EH (cell line): ENCODE measurements at regions not wholly inside any gene's neighbourhood (a gene's known extent, or its start where the extent isn't known, plus 50 kb on each side); places are given as distances from the start of the nearest gene placed in this dataset.
A peak's percentile ranks its signal among the peaks of the same experiment; 100 is the strongest.

Experiments
- DNase-seq: peaks from one replicate; pipeline ENCODE4 v3.0.0-alpha.2; 2015; ENCODE audit warnings: low read depth

GRCh38 chr3:161800985-161801559 is 304.5 kb downstream of the OTOL1 start:
- no peak for DNase-seq

- DNase-seq = no peak
Observed at GRCh38 chr3:161818106-161818505, 321.5 kb downstream of the OTOL1 start.

DNA sequence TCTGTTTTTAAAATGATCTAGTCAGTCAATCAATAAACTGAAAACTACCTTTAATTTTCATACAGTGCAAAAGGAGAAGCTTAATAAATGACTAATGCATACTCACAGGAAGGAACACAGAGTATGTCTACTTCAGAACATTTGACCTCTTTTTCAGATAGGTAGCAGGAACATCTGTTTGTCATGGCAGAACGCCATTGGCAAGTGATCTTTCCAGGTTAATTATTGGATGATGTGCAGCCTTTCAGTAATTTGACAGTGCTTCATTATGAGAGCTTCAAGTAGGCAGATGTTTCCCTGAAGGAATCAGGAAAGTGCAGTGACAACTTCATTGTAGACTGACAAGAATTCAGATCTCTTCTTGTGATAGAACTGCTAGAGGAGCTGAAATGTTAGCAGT is 325.0 kb downstream of the OTOL1 start:
- DNase-seq = no peak

GRCh38 chr3:161822291-161822690 is 325.7 kb downstream of the OTOL1 start:
- DNase-seq = no peak

GRCh38 chr3:161823910-161824309 is 327.3 kb downstream of the OTOL1 start:
- no peak for DNase-seq

GRCh38 chr3:161838021-161838420 is 341.4 kb downstream of the OTOL1 start:
- DNase-seq = no peak

DNA sequence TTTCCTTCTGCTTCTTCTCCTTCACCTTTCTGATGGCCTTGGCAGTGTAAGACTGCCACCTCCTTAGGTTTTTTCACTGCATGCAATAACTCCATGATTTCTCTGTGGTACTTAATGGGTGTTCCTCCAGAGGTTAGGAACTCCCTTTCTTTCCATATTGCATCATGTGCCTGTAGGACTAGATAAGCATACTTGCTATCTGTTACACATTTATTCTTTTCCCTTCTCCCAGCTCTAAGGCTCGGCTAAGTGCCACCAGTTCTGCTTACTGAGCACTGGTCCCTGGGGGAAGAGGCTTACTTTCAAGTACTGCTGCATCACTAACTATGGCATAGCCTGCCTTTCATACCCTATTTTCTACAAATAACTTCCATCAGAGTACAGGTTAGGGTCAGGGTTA is 351.8 kb downstream of the OTOL1 start:
- DNase-seq = no peak

- peak; percentile 58 for DNase-seq
Observed at GRCh38 chr3:161851941-161852566, 355.4 kb downstream of the OTOL1 start.

DNA sequence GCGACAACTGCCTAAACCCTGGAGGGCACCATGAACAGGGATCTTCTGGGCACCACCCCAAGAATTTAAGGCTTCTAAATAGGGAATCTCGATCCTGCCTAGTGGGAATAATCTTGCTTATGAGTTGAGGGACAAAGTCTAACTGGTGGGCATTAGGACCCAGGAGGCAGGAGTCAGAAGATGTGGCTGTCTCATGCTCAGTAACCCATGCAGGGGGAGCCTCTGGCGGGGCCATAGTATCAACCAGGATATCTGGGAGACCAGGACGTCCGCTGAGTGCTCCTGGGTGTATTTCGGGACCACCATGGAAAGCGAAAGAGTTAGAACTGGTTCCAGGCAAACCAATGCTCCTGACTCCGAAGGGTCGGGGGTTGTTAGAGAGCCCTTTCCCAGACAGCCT is 356.1 kb downstream of the OTOL1 start:
- no peak for DNase-seq

- peak; percentile 77 for DNase-seq
Observed at GRCh38 chr3:161854232-161854771, 357.7 kb downstream of the OTOL1 start.

DNA sequence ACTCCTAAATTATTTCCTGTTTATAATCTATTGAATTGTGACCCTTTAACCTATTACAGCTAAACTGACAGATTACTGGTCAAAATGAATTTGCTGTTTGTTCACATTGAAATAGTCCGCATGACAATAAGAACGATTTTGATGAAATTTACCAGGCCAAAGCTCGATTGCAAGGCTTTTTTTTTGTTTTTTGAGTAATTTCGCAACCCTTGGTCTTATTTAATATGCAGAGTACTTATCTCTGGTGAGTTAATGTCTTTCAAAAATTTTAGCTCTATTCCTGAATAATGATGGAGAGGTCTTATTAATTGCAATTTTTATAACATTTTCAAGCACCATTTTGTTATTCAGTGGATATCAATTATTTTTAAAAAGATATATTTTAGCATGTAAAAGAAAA is 362.4 kb downstream of the OTOL1 start:
- DNase-seq = no peak

DNA sequence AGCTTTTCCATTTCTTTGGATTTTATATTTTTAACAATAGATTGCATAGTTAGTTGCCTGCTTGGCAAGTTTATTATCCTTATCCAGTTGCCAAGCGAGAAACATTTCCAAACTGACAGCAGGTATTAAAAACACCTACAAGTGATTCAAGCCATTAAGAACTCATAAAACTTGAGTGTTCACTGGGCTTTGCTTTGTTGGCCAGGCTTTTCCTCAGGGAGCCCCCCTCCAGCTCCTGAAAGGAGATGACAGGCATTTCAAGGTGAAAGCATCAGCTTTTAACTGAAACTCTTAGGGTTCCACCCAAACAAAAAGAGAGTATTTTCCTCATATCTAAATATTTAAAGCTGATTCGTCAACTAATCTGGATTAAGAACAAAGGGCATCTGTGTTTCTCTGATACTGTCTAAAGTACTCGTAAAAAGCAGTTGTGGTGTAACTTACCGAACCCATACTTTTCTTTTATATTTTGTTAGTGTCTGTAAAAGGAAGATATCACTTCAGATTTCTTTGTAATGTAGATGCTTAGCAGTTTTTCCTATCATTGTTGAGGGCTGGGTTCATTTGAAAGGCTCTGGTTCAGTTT is 363.4 kb downstream of the OTOL1 start:
- DNase-seq = no peak

DNA sequence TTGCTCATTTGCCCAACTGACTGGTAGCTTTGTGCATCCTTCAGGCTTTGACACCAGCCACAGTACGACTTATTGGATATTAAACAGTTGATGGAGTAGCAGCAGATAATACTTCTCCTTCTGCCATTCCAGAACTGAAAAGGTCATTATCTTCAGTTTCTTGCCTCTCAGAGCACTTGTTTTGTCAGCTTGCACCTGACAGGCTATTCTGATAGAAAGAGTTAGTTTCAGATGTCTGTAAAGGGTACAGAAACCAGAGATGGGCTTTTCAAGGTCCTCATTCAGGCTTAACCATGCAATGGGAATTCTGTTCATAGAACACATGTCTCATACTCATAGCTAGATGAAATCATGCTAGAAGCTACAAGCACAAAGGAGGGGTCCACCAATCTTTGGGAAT is 367.2 kb downstream of the OTOL1 start:
- no peak for DNase-seq

DNA sequence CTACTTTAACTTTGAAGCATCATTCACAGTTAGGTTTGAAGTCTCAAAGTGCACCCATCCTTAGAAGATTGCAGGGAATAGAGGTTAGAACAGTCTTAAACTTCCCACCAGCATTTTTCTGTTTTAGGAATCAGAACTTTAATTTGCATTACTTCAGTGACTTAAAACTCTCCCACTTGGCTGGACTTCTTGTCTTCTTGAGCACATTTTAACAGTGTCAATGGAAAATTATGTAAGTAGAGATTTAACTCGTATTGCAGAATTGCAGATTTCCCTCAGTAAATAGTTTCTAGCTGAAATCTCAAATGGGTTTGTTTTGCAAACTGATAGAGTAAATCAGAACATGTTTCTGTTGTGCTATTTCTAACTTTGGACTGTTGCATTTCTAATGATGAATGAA is 369.6 kb downstream of the OTOL1 start:
- no peak for DNase-seq

GRCh38 chr3:161875483-161875882 is 378.9 kb downstream of the OTOL1 start:
- no peak for DNase-seq

DNA sequence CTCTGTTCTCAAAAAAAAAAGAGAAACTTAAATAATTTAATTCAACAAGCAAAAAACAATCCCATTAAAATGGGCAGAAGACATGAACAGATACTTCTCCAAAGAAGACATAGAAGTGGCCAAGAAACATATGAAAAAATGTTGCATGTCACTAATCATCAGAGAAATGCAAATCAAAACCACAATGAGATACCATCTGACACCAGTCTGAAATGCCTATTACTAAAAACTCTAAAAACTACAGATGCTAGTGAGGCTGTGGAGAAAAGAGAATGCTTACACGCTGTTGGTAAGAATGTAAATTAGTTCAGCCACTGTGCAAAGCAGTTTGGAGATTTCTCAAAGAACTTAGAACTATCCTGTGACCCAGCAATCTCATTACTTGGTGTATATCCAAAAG is 382.9 kb downstream of the OTOL1 start:
- peak; percentile 58 for DNase-seq

DNA sequence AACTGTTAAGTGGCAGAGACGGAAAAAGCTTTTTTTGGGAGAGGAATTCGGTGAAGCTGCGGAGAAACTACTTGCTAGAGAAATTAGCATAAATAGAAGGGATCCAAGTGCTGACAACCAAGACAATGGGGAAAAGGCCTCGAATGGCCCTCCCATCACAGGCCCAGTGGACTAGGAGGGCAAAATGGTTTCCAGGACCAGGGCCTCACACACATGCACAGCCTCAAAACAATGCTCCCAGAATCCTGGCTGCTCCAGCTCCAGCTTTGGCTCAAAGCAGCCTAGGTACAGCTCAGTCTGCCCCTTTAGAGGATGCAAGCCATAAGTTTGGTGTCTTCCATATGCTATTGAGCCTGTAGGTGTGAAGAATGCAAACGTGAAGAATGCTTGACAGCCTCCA is 388.2 kb downstream of the OTOL1 start:
- no peak for DNase-seq

DNA sequence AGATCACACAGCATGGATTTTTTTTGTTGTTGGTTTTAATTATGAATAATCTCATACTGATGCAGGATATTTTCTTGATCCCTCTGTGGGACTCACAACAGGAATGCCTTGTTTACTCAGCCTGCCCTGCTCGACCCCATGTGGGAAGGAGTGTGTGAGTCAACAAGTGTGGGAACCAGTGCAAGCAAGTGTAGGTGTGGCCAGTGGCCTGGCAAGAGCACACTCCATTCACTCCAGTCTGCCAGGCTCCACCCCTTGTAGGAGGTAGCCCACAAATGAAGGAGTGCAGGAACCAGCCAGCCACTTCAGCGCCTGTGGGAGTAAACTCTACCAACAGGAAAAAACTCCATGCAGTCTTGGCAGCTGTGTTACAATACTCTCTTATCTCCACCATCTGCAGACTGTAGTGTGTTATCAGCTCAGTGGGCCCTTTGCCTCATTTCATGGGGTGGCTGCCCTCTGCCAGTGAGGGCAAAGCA is 393.6 kb downstream of the OTOL1 start:
- DNase-seq = peak; percentile 99

- DNase-seq = peak; percentile 82
Observed at GRCh38 chr3:161893972-161894371, 397.4 kb downstream of the OTOL1 start.

DNA sequence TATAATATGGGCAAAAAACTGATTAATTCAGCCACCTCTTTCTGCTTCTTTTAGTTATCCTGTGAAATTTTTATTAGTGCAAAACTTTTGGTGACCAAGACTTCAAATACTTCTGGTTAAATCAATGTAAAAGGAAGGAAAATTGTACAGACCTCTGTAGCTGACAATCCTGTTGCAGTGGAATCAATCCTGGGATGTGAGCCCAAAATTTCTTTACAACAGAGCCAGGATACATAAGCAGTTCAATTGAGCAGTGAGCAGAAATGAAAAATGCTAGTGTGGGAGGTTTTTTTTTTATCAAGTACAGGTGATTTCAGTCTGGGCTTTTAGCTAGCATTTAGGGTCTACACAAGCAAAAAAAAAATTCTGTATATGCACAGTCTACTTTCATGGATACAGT is 398.0 kb downstream of the OTOL1 start:
- no peak for DNase-seq

- no peak for DNase-seq
Observed at GRCh38 chr3:161905520-161906132, 409.0 kb downstream of the OTOL1 start.

GRCh38 chr3:161913786-161914389 is 417.3 kb downstream of the OTOL1 start:
- peak; percentile 83 for DNase-seq
